Prostate gland (tissue), 2 donors: ENCODE measurements at regions not wholly inside any gene's neighbourhood (a gene's known extent, or its start where the extent isn't known, plus 50 kb on each side); places are given as distances from the start of the nearest gene placed in this dataset.

ENCODE experiments used
- DNase-seq: peaks from one replicate; pipeline ENCODE4 v3.0.0-alpha.2; 2019; ENCODE audit warnings: low spot score
- H3K27ac ChIP-seq, 2 donors: fragments of 200-600 bp; sonication (generic); 2 replicates each; pipeline ENCODE4 v1.5.1; 2017 to 2019
- H3K27me3 ChIP-seq: fragments of 200-600 bp; sonication (generic); replicated peaks from 2 replicates; pipeline ENCODE4 v1.5.1; 2019; ENCODE audit not compliant: insufficient read depth
- H3K36me3 ChIP-seq, 2 donors: fragments of 200-600 bp; sonication (generic); 1 replicate in 1 of 2; 2 replicates in 1 of 2; pipeline versions ENCODE4 v1.5.1 to v1.8.1; 2017 to 2019
- H3K4me1 ChIP-seq: fragments of 200-600 bp; sonication (generic); replicated peaks from 2 replicates; pipeline ENCODE4 v1.5.1; 2019
- H3K4me3 ChIP-seq, 2 donors: fragments of 200-600 bp; sonication (generic); 2 replicates each; pipeline ENCODE4 v1.5.1; 2017 to 2019
- H3K9me3 ChIP-seq: fragments of 200-600 bp; sonication (generic); 2 replicates; pipeline ENCODE4 v1.5.1; 2017
- CTCF ChIP-seq, 4 experiments: fragments of 200-600 bp in 2 of 4; fragments of 450-650 bp in 2 of 4; sonication (generic) in 2 of 4; IDR thresholded peaks; 1 replicate in 3 of 4; 2 replicates in 1 of 4; pipeline ENCODE4 v1.5.1; 2016 to 2019; ENCODE audit warnings: antibody characterized with exemption in 4 of 4, mild to moderate bottlenecking in 2 of 4, moderate library complexity in 2 of 4
- POLR2A ChIP-seq: fragments of 450-650 bp; IDR thresholded peaks from one replicate; pipeline ENCODE4 v1.6.1; 2016; ENCODE audit warnings: antibody characterized with exemption, mild to moderate bottlenecking
- POLR2AphosphoS5 ChIP-seq: sonication (generic); formaldehyde crosslinking; IDR thresholded peaks from one replicate; pipeline ENCODE4 v1.6.1; 2017; ENCODE audit warnings: antibody characterized with exemption
- WGBS: methylation state at CpG from one replicate; pipeline ENCODE4 v1.1.5; 2018; 5-methylcytosine and 5-hydroxymethylcytosine counted together
- intact Hi-C: fragments of 100-400 bp; cut with DNase I; formaldehyde crosslinking; loops from one replicate; pipeline ENCODE4 v1.14.2; 2022

DNA sequence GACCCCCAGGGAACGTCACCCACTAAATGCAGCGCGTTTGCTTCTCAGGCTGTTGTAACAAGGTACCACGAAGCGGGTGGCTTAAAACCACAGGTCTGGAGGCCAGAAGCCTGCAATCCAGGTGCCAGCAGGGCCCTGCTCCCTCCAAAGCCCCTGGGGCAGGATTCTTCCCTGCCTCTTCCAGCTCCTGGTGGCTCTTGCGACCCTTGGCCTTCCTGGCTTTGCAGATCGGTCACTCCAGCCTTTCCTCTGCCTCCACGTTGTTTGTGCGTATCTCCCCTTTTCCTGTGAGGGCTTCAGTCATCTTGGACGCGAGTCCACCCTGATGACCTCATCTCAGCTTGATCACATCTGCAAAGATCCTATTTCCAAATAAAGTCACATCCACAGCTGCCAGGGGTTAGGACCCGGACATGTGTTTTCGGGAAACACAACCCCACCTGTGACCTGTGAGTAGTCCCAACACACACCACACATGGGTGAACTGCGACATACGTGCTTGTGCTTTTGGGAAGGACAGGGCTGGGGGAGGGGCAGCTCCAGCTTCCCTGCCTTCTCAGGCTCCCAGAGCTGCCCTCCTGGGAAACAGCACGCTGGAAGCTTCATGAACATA is 114.5 kb upstream of the NCOR2 start:
- intact Hi-C loops: no loop called here
- Histone ChIP-seq H3K9me3 (no peaks in the 10 kb centered on the region), H3K36me3 (no peaks in the 10 kb centered on the region), H3K27me3 (no peaks in the 10 kb centered on the region), H3K27ac (peak overlapping the region; percentile 76), H3K4me3 (no peak overlapping the region), H3K4me1 (peaks cover 22% of the 10 kb centered on the region)
- no peak for DNase-seq
- TF ChIP-seq CTCF (IDR thresholded peaks at IDR 0.05) (no peak), POLR2AphosphoS5 (no peak), POLR2A (no peak)
- WGBS: 66% methylated on average over 16 of the region's 16 CpGs

GRCh38 chr12:124680863-124681778 is 113.7 kb upstream of the NCOR2 start:
- TF ChIP-seq CTCF (IDR thresholded peaks at IDR 0.05) (peak in 2 of 4 experiments; percentile 19 to 31), POLR2AphosphoS5 (no peak)

GRCh38 chr12:124679533-124680371 is 112.3 kb upstream of the NCOR2 start:
- TF ChIP-seq POLR2AphosphoS5 (peak; percentile 65), POLR2A (no peak), CTCF (IDR thresholded peaks at IDR 0.05) (no peak)
- H3K4me3 ChIP-seq: no peak overlapping the region
- no peaks in the 10 kb centered on the region for H3K36me3 ChIP-seq
- WGBS: 44% methylated on average over 17 of the region's 17 CpGs
- no peaks in the 10 kb centered on the region for H3K27me3 ChIP-seq
- peaks cover 23% of the 10 kb centered on the region for H3K4me1 ChIP-seq
- DNase-seq: peak; percentile 47
- intact Hi-C loops: no loop called here
- peak overlapping the region; percentile 25 to 59 for H3K27ac ChIP-seq
- no peaks in the 10 kb centered on the region for H3K9me3 ChIP-seq

More at GRCh38 chr12:124680863-124681778, 113.7 kb upstream of the NCOR2 start:
- no peak for DNase-seq
- Histone ChIP-seq H3K4me3 (no peak overlapping the region), H3K9me3 (no peaks in the 10 kb centered on the region), H3K4me1 (peaks cover 25% of the 10 kb centered on the region), H3K27me3 (no peaks in the 10 kb centered on the region), H3K27ac (peak overlapping the region in 1 of 2 donors; percentile 76), H3K36me3 (no peaks in the 10 kb centered on the region)
- intact Hi-C loops: no loop called here
- WGBS: 80% methylated on average over 21 of the region's 21 CpGs

GRCh38 chr12:124679047-124679446 is 111.6 kb upstream of the NCOR2 start:
- H3K27ac ChIP-seq: peak overlapping the region; percentile 25 to 59
- WGBS: 81% methylated on average over 4 of the region's 4 CpGs
- no peaks in the 10 kb centered on the region for H3K36me3 ChIP-seq
- H3K9me3 ChIP-seq: no peaks in the 10 kb centered on the region
- intact Hi-C loops: no loop called here
- peaks cover 19% of the 10 kb centered on the region for H3K4me1 ChIP-seq
- no peaks in the 10 kb centered on the region for H3K27me3 ChIP-seq
- TF ChIP-seq CTCF (IDR thresholded peaks at IDR 0.05) (no peak), POLR2A (no peak)
- DNase-seq: no peak
- no peak overlapping the region for H3K4me3 ChIP-seq
